K562 (cell line): ENCODE measurements at regions not wholly inside any gene's neighbourhood (a gene's known extent, or its start where the extent isn't known, plus 50 kb on each side); places are given as distances from the start of the nearest gene placed in this dataset.
A peak's percentile ranks its signal among the peaks of the same experiment; 100 is the strongest.

Experiments
- ATAC-seq: fragments of 200-7000 bp; cut with Tn5 transposase; 3 replicates; pipeline ENCODE4 v1.9.1; 2020; ENCODE audit warnings: moderate library complexity
- BruUV-seq: library from RNA; stranded (reverse); fragments of 400-500 nt; replicated peaks from 2 replicates; lab custom pipeline; 2021; lab: Mats Ljungman, UMichigan
- CTCF ChIA-PET: fragments of 300-600 bp; formaldehyde crosslinking; extraction: SDS; loops from one replicate; lab custom pipeline; 2021; ENCODE audit warnings: low intra/inter-chr PET ratio; lab: Yijun Ruan, JAX
- POLR2A ChIA-PET: fragments of 300-600, 350-650 bp; sonication (Branson Sonifier 250); formaldehyde crosslinking; extraction: SDS; loops from one replicate; lab custom pipeline; 2021; ENCODE audit warnings: antibody characterized with exemption, inconsistent platforms; lab: Yijun Ruan, JAX
- DNase-seq, 4 experiments: peaks; one replicate each; pipeline versions ENCODE4 v3.0.0 to v3.0.0-alpha.2; 2011 to 2018; ENCODE audit warnings: low spot score in 3 of 4, mixed read lengths in 3 of 4; ENCODE audit errors: extremely low read depth in 1 of 4
- FAIRE-seq: peaks from 2 replicates; lab custom pipeline; 2011; peaks lifted over from hg19 to GRCh38; lab: Jason Lieb, UNC
- H2AFZ ChIP-seq: 2 replicates; pipeline ENCODE4 v1.6.0; 2011; ENCODE audit warnings: low read depth, low read length, control low read depth, inconsistent platforms
- H3K27ac ChIP-seq: fragments of 200-600 bp; 3 replicates; pipeline ENCODE4 v1.8.0; 2011; ENCODE audit warnings: low read depth, mild to moderate bottlenecking, control low read depth, inconsistent platforms, low read length, moderate library complexity, mixed read lengths; ENCODE audit errors: extremely low read depth
- H3K27me3 ChIP-seq, 2 experiments: fragments of 300-600 bp in 1 of 2; 2 replicates in 1 of 2; 3 replicates in 1 of 2; pipeline versions ENCODE4 v1.6.0 to v1.8.0; 2011; ENCODE audit warnings: inconsistent platforms in 2 of 2, low read length in 2 of 2, mild to moderate bottlenecking in 1 of 2, mixed read lengths in 1 of 2, moderate library complexity in 1 of 2; ENCODE audit not compliant: control insufficient read depth in 2 of 2, insufficient read depth in 2 of 2
- H3K36me3 ChIP-seq: fragments of 300-600 bp; 3 replicates; pipeline ENCODE4 v1.8.0; 2011; ENCODE audit warnings: mild to moderate bottlenecking, low read length, inconsistent platforms; ENCODE audit not compliant: control insufficient read depth, insufficient read depth
- H3K4me1 ChIP-seq, 2 experiments: fragments of 200-600 bp in 1 of 2; replicated peaks in 1 of 2; 2 replicates in 1 of 2; 3 replicates in 1 of 2; pipeline versions ENCODE4 v1.5.1 to v1.8.0; 2011; ENCODE audit warnings: inconsistent platforms in 2 of 2, low read length in 2 of 2, mild to moderate bottlenecking in 1 of 2, mixed read lengths in 1 of 2, moderate library complexity in 1 of 2; ENCODE audit not compliant: control insufficient read depth in 2 of 2, insufficient read depth in 2 of 2
- H3K4me2 ChIP-seq: 2 replicates; pipeline ENCODE4 v1.6.1; 2011; ENCODE audit warnings: low read length, control low read depth, inconsistent platforms, mixed read lengths; ENCODE audit not compliant: insufficient read depth
- H3K4me3 ChIP-seq: fragments of 200-600 bp; sonication (generic), shearing (Covaris generic); 2 replicates; pipeline ENCODE4 v1.5.1; 2016; ENCODE audit warnings: control low read depth, inconsistent platforms
- H3K79me2 ChIP-seq: fragments of 200-600 bp; 3 replicates; pipeline ENCODE4 v1.8.0; 2011; ENCODE audit warnings: low read length, inconsistent platforms; ENCODE audit not compliant: control insufficient read depth, insufficient read depth
- H3K9ac ChIP-seq, 2 experiments: 2 replicates each; pipeline versions ENCODE4 v1.6.0 to v1.6.1; 2011; ENCODE audit warnings: low read depth in 2 of 2, low read length in 2 of 2, control low read depth in 1 of 2, inconsistent platforms in 1 of 2, mild to moderate bottlenecking in 1 of 2, mixed read lengths in 1 of 2; ENCODE audit not compliant: insufficient read depth in 1 of 2
- H3K9me1 ChIP-seq: one replicate; pipeline ENCODE4 v1.6.0; 2011; ENCODE audit warnings: inconsistent platforms, mild to moderate bottlenecking, low read length, moderate library complexity; ENCODE audit not compliant: control insufficient read depth, insufficient read depth
- H3K9me3 ChIP-seq: replicated peaks from 2 replicates; pipeline ENCODE4 v1.5.1; 2011; ENCODE audit warnings: low read depth, low read length, inconsistent platforms; ENCODE audit not compliant: control insufficient read depth, insufficient read depth
- H4K20me1 ChIP-seq: replicated peaks from 2 replicates; pipeline ENCODE4 v1.6.1; 2011; ENCODE audit warnings: low read length, inconsistent platforms, mixed read lengths; ENCODE audit not compliant: control insufficient read depth, insufficient read depth
- C11orf30 ChIP-seq: fragments of 450-650 bp; IDR thresholded peaks from 2 replicates; pipeline ENCODE4 v1.6.1; 2016; ENCODE audit warnings: low read depth, mild to moderate bottlenecking
- HDAC3 ChIP-seq: fragments of 450-650 bp; IDR thresholded peaks from 2 replicates; pipeline ENCODE4 v1.6.1; 2018; ENCODE audit warnings: borderline replicate concordance, mild to moderate bottlenecking, moderate library complexity; ENCODE audit not compliant: partially characterized antibody
- MAFF ChIP-seq: IDR thresholded peaks from 2 replicates; pipeline ENCODE4 v1.6.1; 2012; ENCODE audit warnings: low read length, improper control_type of control experiment
- MAFG ChIP-seq: fragments of 450-650 bp; conservative IDR thresholded peaks from 2 replicates; pipeline ENCODE4 v1.6.1; 2016; ENCODE audit warnings: missing genetic modification characterization, missing compliant biosample characterization
- MAFK ChIP-seq: IDR thresholded peaks from 2 replicates; pipeline ENCODE4 v1.6.1; 2011; ENCODE audit warnings: low read length, improper control_type of control experiment
- NFYB ChIP-seq: IDR thresholded peaks from 2 replicates; pipeline ENCODE4 v1.6.1; 2011; ENCODE audit warnings: mild to moderate bottlenecking, moderate library complexity; ENCODE audit not compliant: insufficient read length; ENCODE audit errors: extremely low read depth
- SMARCC2 ChIP-seq: fragments of 450-650 bp; IDR thresholded peaks from 2 replicates; pipeline ENCODE4 v1.6.1; 2017; ENCODE audit warnings: antibody characterized with exemption, moderate library complexity, mild to moderate bottlenecking, low read depth
- YBX1 ChIP-seq: fragments of 450-650 bp; IDR thresholded peaks from 2 replicates; pipeline ENCODE4 v1.7.1; 2016; ENCODE audit warnings: mild to moderate bottlenecking
- ZNF316 ChIP-seq: fragments of 450-650 bp; IDR thresholded peaks from 2 replicates; pipeline ENCODE4 v1.6.1; 2016
- ZNF518B ChIP-seq: fragments of 250-450 bp; sonication (Bioruptor Pico); IDR thresholded peaks from 2 replicates; pipeline ENCODE4 v1.5.0; 2021; ENCODE audit warnings: mild to moderate bottlenecking, moderate library complexity
- WGBS: fragments of 100-300 bp; shearing (Covaris generic); methylation state at CpG from one replicate; pipeline ENCODE4 v1.1.6; 2016; ENCODE audit warnings: low coverage, mixed read lengths; ENCODE audit not compliant: insufficient coverage; ENCODE audit errors: missing lambda C conversion rate; 5-methylcytosine and 5-hydroxymethylcytosine counted together
- in situ Hi-C: fragments of 300-500 bp; cut with MboI; formaldehyde crosslinking; loops from 4 replicates; pipeline ENCODE4 v1.15.0; 2018; ENCODE audit warnings: inconsistent platforms, mixed read lengths
- intact Hi-C: fragments of 100-400 bp; cut with micrococcal nuclease; formaldehyde crosslinking; loops from 2 replicates; pipeline ENCODE4 v1.14.2; 2022

GRCh38 chr10:21055339-21056135, 158.4 kb upstream of the NEBL start:
- 39% methylated on average over 12 of the region's 12 CpGs for WGBS
- DNase-seq (no peak), ATAC-seq (no peak)
- no peak overlapping the region for H3K9ac ChIP-seq
- intact Hi-C loops (no loop called here), in situ Hi-C loops (loop anchor here (25.0 kb wide), 1 partner anchor 907 kb away; no protein-coding TSS in a partner anchor)
- POLR2A ChIA-PET: interaction anchor here (0.7 to 0.9 kb wide), 2 partner anchors 12 to 280 kb away, joined by 3 read pairs; no protein-coding TSS in a partner anchor
- H3K36me3 ChIP-seq: no peaks in the 10 kb centered on the region
- no peak overlapping the region for H3K4me2 ChIP-seq
- no peaks in the 10 kb centered on the region for H3K79me2 ChIP-seq
- H3K27me3 ChIP-seq: no peaks in the 10 kb centered on the region; a peak in 1 of 5 replicates
- peaks cover 0 to 7% of the 10 kb centered on the region in 2 experiments; a peak in 3 of 5 replicates for H3K4me1 ChIP-seq
- TF ChIP-seq SMARCC2 (no peak), HDAC3 (no peak)
- TF ChIP-seq, all 486 proteins: peak for 0
- H4K20me1 ChIP-seq: no peaks in the 10 kb centered on the region
- CTCF ChIA-PET: no interaction called here
- no peak overlapping the region for H3K27ac ChIP-seq
- no peak overlapping the region for H3K4me3 ChIP-seq
- no TSS peak for BruUV-seq
- no peaks in the 10 kb centered on the region for H3K9me1 ChIP-seq
- H3K9me3 ChIP-seq: peaks cover 5% of the 10 kb centered on the region; the same call in 1 of the 2 replicates
- H2AFZ ChIP-seq: no peak overlapping the region
- FAIRE-seq: no peak

GRCh38 chr10:21053953-21054690, 157.0 kb upstream of the NEBL start:
- FAIRE-seq: no peak
- POLR2A ChIA-PET: no interaction called here
- 63% methylated on average over 9 of the region's 9 CpGs for WGBS

More at GRCh38 chr10:21053953-21054690, 157.0 kb upstream of the NEBL start:
- DNase-seq (no peak), ATAC-seq (no peak)
- no peak overlapping the region for H2AFZ ChIP-seq
- no peak overlapping the region for H3K9ac ChIP-seq
- CTCF ChIA-PET: no interaction called here
- no peak overlapping the region for H3K4me2 ChIP-seq
- no peaks in the 10 kb centered on the region; a peak in 1 of 5 replicates for H3K27me3 ChIP-seq
- no peaks in the 10 kb centered on the region for H4K20me1 ChIP-seq
- intact Hi-C loops (no loop called here), in situ Hi-C loops (loop anchor here (25.0 kb wide), 1 partner anchor 908 kb away; no protein-coding TSS in a partner anchor)
- H3K36me3 ChIP-seq: no peaks in the 10 kb centered on the region
- H3K4me1 ChIP-seq: peaks cover 0 to 7% of the 10 kb centered on the region in 2 experiments; a peak in 3 of 5 replicates
- peak; percentile 69 for TF ChIP-seq MAFG (tag)
- peak; percentile 55; the same call in 1 of the 2 replicates for TF ChIP-seq MAFK
- no peak for TF ChIP-seq YBX1
- TF ChIP-seq NFYB: no peak
- no peak for TF ChIP-seq ZNF518B (CRISPR knock-in tag)
- TF ChIP-seq MAFF: peak; percentile 48
- peak; percentile 86 for TF ChIP-seq ZNF316
- peak; percentile 78; the same call in 1 of the 2 replicates for TF ChIP-seq C11orf30
- no peak overlapping the region for H3K27ac ChIP-seq
- no peaks in the 10 kb centered on the region for H3K9me1 ChIP-seq
- H3K9me3 ChIP-seq: peaks cover 3% of the 10 kb centered on the region; the same call in 1 of the 2 replicates
- H3K79me2 ChIP-seq: no peaks in the 10 kb centered on the region
- H3K4me3 ChIP-seq: no peak overlapping the region
- no TSS peak for BruUV-seq
